ENCODE measurements at regions not wholly inside any gene's neighbourhood (a gene's known extent, or its start where the extent isn't known, plus 50 kb on each side); places are given as distances from the start of the nearest gene placed in this dataset.

DNA sequence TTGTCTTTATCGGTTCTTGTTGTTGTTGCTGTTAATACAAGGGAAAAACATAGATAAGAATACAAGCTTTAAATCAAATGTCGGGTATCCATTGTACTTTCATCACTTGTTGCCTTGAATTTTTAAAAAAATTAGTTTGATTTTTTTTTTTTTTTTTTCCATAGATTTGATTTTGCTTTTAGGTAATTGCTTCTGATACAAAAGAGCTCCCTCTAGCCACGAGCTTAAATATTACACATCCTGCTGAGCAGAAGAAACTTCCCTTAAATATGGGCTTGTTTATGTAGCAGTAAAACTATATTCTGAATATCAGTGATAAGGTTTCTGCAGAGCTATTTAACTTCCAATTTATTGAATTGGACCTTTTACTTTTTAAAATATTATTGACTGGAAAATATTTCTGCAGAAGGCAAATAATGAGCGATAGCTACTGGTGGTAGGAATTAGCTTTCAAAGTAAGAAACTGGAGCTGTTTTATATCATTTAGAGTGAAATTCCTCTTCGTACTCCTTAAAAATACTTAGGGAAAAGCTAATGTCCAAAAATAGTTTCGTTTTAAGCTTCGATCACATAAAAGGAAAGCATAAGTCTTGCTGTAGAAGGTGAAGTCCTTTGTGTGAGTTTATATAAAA is 216.9 kb downstream of the POLR1F start:
- H3K4me3 ChIP-seq (replicated peaks in 1 of 3): no peak overlapping the region
- no peak for TF ChIP-seq POLR2A (IDR thresholded peaks at IDR 0.05)
- TF ChIP-seq, protein P1, sequence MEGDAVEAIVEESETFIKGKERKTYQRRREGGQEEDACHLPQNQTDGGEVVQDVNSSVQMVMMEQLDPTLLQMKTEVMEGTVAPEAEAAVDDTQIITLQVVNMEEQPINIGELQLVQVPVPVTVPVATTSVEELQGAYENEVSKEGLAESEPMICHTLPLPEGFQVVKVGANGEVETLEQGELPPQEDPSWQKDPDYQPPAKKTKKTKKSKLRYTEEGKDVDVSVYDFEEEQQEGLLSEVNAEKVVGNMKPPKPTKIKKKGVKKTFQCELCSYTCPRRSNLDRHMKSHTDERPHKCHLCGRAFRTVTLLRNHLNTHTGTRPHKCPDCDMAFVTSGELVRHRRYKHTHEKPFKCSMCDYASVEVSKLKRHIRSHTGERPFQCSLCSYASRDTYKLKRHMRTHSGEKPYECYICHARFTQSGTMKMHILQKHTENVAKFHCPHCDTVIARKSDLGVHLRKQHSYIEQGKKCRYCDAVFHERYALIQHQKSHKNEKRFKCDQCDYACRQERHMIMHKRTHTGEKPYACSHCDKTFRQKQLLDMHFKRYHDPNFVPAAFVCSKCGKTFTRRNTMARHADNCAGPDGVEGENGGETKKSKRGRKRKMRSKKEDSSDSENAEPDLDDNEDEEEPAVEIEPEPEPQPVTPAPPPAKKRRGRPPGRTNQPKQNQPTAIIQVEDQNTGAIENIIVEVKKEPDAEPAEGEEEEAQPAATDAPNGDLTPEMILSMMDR (IDR thresholded peaks at IDR 0.05): peak in 5 of 6 experiments; percentile 5 to 50 (median 15)
- intact Hi-C loops (cut with DNase I): no loop called here
- no peak overlapping the region for H3K27ac ChIP-seq
- no peak for DNase-seq
- H3K36me3 ChIP-seq: no peaks in the 10 kb centered on the region
- WGBS, 2 donors: 57% methylated on average over 7 of the region's 7 CpGs
- H3K27me3 ChIP-seq: no peaks in the 10 kb centered on the region
- H3K4me1 ChIP-seq: no peaks in the 10 kb centered on the region
- H3K9me3 ChIP-seq: no peaks in the 10 kb centered on the region

DNA sequence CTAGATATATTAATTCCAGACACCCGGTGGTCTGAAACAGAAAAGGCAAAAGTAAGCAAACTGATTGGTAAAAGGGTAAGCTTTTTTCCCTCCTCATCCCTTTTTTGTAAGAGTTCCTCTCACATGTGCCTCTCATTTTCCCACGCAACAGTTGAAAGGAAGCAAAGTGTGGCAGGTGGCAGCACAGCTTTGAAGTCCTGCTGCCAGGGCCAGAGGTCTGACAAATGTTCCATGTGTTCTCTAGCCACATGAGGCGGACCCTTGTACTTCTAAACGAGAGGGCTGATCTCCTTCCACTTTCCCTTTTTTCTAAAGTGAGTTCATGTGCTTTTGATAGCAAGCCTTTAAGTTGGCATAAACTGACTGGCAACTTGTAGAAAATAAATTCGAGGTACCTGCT is 217.5 kb downstream of the POLR1F start:
- Histone ChIP-seq H3K36me3 (no peaks in the 10 kb centered on the region), H3K9me3 (no peaks in the 10 kb centered on the region), H3K27me3 (no peaks in the 10 kb centered on the region), H3K4me3 (replicated peaks in 1 of 3) (no peak overlapping the region), H3K27ac (no peak overlapping the region), H3K4me1 (no peaks in the 10 kb centered on the region)
- intact Hi-C loops (cut with DNase I): no loop called here
- no peak for TF ChIP-seq POLR2A (IDR thresholded peaks at IDR 0.05)
- TF ChIP-seq, protein P1 (IDR thresholded peaks at IDR 0.05): no peak
- WGBS, 2 donors: 80 to 84% methylated on average over 5 of the region's 5 CpGs
- no peak for DNase-seq

DNA sequence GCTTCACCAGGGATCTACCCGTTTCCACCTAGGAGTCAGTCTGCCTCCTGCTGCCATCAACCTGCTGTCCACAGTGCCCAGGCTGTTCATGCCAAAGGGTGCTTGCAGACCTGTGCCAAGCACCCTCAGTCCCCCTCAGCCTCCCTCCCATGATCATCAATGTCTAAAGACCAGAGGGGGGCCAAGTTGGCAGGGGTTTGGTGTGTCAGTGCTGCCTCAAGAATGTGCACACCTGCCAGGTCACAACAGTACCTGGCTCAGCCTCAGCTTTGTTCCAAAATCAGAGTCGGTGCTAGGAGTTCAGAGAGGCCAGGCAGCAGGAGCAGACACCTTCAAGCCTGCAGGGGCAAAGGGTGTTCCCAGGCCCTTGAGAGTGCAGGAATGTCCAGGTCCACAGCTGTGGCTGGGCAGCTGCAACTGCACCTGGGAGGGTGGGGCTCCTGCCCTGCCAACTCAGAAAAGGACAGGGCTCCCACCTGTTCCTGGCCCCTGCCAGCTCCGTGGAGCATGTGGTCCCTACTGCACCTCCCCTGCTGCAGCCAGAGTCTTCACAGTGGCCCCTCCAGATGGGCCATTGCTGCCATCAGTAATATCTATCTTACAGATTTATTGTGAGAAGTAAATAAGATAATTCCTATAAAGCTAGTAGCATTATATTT is 219.5 kb downstream of the POLR1F start:
- no peaks in the 10 kb centered on the region for H3K9me3 ChIP-seq
- WGBS, 2 donors: 80 to 83% methylated on average over 2 of the region's 3 CpGs
- H3K4me3 ChIP-seq (replicated peaks in 1 of 3): no peak overlapping the region
- no peak overlapping the region for H3K27ac ChIP-seq
- no peaks in the 10 kb centered on the region for H3K36me3 ChIP-seq
- no peaks in the 10 kb centered on the region for H3K27me3 ChIP-seq
- TF ChIP-seq POLR2A (IDR thresholded peaks at IDR 0.05): no peak
- TF ChIP-seq, protein P1 (IDR thresholded peaks at IDR 0.05): no peak
- intact Hi-C loops (cut with DNase I): no loop called here
- no peaks in the 10 kb centered on the region for H3K4me1 ChIP-seq
- no peak for DNase-seq

DNA sequence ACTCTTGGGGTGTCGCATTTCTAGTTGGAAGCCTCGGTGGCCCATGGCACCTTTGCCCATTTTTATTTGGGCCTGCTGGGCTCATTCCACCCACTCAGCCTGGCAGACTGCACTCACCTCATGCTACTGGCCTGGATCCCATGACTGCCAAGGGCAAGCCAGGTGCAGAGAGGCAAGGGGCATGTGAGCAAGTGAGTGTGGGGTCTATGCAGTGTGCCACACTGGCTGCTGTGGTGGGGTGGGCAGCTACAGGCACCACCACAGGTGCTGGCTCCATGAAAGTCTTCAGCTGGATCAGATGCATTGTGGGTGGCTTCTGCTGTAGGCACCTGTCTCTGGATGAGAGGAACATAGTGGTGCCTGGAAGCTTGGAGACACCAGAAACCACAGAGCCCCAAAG is 220.8 kb downstream of the POLR1F start:
- Histone ChIP-seq H3K27ac (no peak overlapping the region), H3K4me3 (replicated peaks in 1 of 3) (no peak overlapping the region), H3K27me3 (no peaks in the 10 kb centered on the region), H3K36me3 (no peaks in the 10 kb centered on the region), H3K4me1 (no peaks in the 10 kb centered on the region), H3K9me3 (no peaks in the 10 kb centered on the region)
- no peak for DNase-seq
- WGBS, 2 donors: 81 to 98% methylated on average over 2 of the region's 2 CpGs
- intact Hi-C loops (cut with DNase I): no loop called here
- no peak for TF ChIP-seq POLR2A (IDR thresholded peaks at IDR 0.05)
- TF ChIP-seq, protein P1 (IDR thresholded peaks at IDR 0.05): no peak

DNA sequence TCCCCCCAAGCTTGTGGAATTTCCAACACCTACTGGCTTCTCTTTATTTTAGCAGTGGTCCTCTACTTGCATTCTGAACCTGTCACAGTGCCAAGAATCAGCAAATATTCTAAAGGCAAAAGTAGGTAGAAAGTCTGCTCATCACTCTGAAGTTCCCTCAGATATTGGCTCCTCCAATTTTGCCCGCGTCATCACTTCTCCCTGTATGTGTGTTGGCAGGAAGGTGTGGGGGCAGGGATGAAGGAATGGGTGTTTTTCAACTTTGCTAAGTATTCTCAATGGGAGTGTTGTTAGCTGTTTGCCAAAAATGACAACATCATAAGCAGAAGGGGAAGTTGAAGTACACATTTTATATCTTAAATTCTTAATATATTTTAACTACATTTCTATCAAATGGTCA is 226.2 kb downstream of the POLR1F start:
- 79 to 91% methylated on average over 2 of the region's 2 CpGs for WGBS, 2 donors
- Histone ChIP-seq H3K4me3 (replicated peaks in 1 of 3) (no peak overlapping the region), H3K27ac (no peak overlapping the region), H3K27me3 (no peaks in the 10 kb centered on the region), H3K36me3 (no peaks in the 10 kb centered on the region), H3K9me3 (no peaks in the 10 kb centered on the region), H3K4me1 (no peaks in the 10 kb centered on the region)
- no peak for DNase-seq
- TF ChIP-seq POLR2A (IDR thresholded peaks at IDR 0.05): no peak
- TF ChIP-seq, protein P1 (IDR thresholded peaks at IDR 0.05): no peak
- intact Hi-C loops (cut with DNase I): no loop called here
